GM12875 (cell line): ENCODE measurements at regions not wholly inside any gene's neighbourhood (a gene's known extent, or its start where the extent isn't known, plus 50 kb on each side); places are given as distances from the start of the nearest gene placed in this dataset.

ENCODE experiments used
- H3K4me3 ChIP-seq: one replicate; pipeline ENCODE4 v1.5.1; 2011; ENCODE audit warnings: low read depth, low read length, control low read depth
- TF ChIP-seq, protein P1 (sequence below): IDR thresholded peaks from 2 replicates; pipeline ENCODE4 v1.5.1; 2011; ENCODE audit warnings: low read depth, mild to moderate bottlenecking, control low read depth, inconsistent platforms, low read length, moderate library complexity, borderline replicate concordance; ENCODE audit not compliant: insufficient read depth

DNA sequence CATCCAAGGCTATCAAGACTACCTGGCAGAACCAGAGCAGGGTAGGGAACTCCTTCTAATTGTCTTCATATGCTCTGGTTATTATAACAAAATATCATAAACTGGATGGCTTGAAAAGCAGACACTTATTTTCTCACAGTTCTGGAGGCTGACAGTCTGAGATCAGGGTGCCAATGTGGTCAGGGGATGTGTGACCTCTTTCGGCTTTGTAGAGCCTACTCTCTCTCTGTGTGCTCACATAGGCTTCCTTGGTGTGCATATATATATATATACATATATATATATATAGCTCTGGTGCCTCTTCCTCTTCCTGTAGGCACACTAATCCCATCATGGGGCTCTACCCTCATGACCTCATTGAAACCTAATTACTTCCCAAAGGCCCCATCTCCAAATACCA lies 101.6 kb downstream of the ARL6IP6 start:
- no peak overlapping the region for H3K4me3 ChIP-seq
- TF ChIP-seq, protein P1, sequence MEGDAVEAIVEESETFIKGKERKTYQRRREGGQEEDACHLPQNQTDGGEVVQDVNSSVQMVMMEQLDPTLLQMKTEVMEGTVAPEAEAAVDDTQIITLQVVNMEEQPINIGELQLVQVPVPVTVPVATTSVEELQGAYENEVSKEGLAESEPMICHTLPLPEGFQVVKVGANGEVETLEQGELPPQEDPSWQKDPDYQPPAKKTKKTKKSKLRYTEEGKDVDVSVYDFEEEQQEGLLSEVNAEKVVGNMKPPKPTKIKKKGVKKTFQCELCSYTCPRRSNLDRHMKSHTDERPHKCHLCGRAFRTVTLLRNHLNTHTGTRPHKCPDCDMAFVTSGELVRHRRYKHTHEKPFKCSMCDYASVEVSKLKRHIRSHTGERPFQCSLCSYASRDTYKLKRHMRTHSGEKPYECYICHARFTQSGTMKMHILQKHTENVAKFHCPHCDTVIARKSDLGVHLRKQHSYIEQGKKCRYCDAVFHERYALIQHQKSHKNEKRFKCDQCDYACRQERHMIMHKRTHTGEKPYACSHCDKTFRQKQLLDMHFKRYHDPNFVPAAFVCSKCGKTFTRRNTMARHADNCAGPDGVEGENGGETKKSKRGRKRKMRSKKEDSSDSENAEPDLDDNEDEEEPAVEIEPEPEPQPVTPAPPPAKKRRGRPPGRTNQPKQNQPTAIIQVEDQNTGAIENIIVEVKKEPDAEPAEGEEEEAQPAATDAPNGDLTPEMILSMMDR: no peak

DNA sequence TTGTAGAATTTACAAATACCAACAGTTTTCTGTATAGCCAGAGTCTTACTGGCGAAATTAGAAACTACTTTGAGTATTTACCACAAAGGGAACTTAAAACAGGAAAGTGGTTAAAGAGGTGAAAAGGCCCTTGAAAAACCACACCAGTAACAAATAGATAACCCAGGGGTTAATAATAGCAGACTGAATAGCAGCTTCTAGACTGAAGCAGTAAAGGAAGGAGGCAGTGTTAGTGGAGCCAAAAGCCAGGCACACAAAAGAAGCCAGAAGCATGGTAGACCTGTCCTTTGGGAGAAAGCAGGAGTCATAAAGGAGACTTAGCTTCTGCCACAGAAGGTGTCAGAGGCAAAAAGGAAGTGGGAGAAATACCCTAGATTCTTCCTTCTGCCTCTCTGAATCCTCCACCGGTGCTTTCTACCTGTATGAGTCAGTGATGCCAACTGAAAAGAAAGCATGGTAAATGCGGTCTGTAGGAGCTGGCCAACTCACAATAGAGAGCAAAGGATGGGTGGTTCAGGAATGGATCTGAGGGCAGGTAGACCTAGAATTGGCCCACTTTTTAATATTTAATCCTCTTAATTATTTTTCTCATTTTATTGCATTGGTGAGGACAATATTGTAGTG lies 97.3 kb downstream of the ARL6IP6 start:
- no peak overlapping the region for H3K4me3 ChIP-seq
- TF ChIP-seq, protein P1: no peak

DNA sequence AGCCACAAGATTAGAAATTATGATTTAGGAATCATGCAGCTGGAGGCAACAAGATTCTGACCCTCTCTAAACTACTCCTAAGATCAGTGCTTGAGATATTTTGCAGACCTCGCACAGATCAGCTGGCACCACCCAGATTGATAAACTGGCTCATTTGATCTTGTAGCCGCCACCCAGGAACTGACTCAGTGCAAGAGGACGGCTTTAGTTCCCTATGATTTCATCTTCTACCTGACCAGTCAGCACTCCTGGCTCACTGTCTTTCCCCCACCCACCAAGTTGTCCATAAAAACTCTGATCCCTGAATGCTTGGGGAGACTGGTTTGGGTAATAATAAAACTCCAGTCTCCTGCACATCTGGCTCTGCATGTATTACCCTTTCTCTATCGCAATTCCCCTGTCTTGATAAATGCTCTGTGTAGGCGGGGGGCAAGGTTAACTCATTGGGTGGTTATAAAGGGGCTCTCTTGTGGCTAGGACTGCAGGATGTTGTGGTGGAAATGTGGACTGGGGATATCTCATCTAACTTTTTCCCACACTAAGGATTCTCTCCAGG lies 96.1 kb downstream of the ARL6IP6 start:
- TF ChIP-seq, protein P1: no peak
- no peak overlapping the region for H3K4me3 ChIP-seq

DNA sequence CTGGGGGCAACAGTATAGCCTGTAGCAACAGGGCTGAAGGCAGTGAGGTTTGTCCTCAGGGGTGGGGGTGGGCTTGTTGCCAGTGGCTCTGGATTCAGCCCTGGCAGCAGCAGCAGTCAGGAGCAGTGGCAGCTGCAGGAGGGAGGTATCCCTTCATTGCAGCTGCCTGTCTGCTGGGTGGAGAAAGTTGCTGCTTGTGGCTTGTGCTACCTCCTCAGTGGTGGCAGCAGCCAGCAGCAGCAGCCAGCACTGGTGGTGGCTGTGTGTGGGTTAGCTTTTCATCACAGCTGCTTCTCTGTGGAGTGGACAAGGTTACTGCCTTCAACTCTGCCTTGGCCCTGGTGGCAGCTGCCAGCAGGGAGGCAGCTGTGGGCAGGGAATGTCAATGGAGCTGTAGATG lies 94.9 kb downstream of the ARL6IP6 start:
- TF ChIP-seq, protein P1: no peak
- no peak overlapping the region for H3K4me3 ChIP-seq
